ENCODE measurements at regions not wholly inside any gene's neighbourhood (a gene's known extent, or its start where the extent isn't known, plus 50 kb on each side); places are given as distances from the start of the nearest gene placed in this dataset.
"Not testable (repeated sequence)": the region's sequence is repeated elsewhere in the genome, so short reads cannot be mapped to it uniquely, and the experiment has no call there.

- no peak for TF ChIP-seq E2F6 (IDR thresholded peaks at IDR 0.05)
- no peak for TF ChIP-seq YY1 (IDR thresholded peaks at IDR 0.05; ENCODE audit: low read depth, low read length)
- TF ChIP-seq CTBP2 (IDR thresholded peaks at IDR 0.05; ENCODE audit: borderline replicate concordance, insufficient read depth, insufficient read length, low read length), result no peak
- no peak for TF ChIP-seq PHF8 (conservative IDR thresholded peaks at IDR 0.05; ENCODE audit: low read depth, low read length)
- no peak for TF ChIP-seq SP4 (IDR thresholded peaks at IDR 0.05; ENCODE audit: low read length)
Measured at GRCh38 chr11:13152736-13153541, 124.7 kb upstream of the BMAL1 start (continued).

GRCh38 chr11:13154374-13154773 is 123.2 kb upstream of the BMAL1 start:
- FAIRE-seq; H3K23me2 ChIP-seq (ENCODE audit: low read depth, low read length); H3K27me3 ChIP-seq (replicated peaks in 1 of 4; ENCODE audit: control insufficient read depth in 3 of 4, extremely low read depth in 1 of 4, insufficient read depth in 3 of 4, low read length in 3 of 4); H3K18ac ChIP-seq (ENCODE audit: extremely low read depth, low read length); H4K8ac ChIP-seq (ENCODE audit: extremely low read depth, insufficient read depth, low read length); H3K27ac ChIP-seq (ENCODE audit: low read depth, low read length); H2BK20ac ChIP-seq (ENCODE audit: low read length); H3K14ac ChIP-seq (ENCODE audit: insufficient read length); H3K4ac ChIP-seq (replicated peaks; ENCODE audit: insufficient read length, low read depth, low read length); H3K36me3 ChIP-seq (ENCODE audit: control insufficient read depth in 2 of 4, insufficient read depth in 4 of 4, low read length in 3 of 4); H2AFZ ChIP-seq (ENCODE audit: low read length); H3K9ac ChIP-seq (replicated peaks in 1 of 4; ENCODE audit: extremely low read depth in 1 of 4, low read depth in 3 of 4, low read length in 3 of 4); H2BK15ac ChIP-seq (ENCODE audit: low read length); H3K56ac ChIP-seq (replicated peaks; ENCODE audit: insufficient read length, low read depth, low read length); H3K79me1 ChIP-seq (ENCODE audit: low read depth, low read length); H3K4me3 ChIP-seq (ENCODE audit: extremely low read depth in 1 of 4, insufficient read depth in 2 of 4, low read depth in 3 of 4, low read length in 4 of 4); H3K4me2 ChIP-seq (ENCODE audit: insufficient read depth in 1 of 2, low read depth in 2 of 2, low read length in 2 of 2); POLR2A ChIA-PET (ENCODE audit: partially characterized antibody); H2BK12ac ChIP-seq (ENCODE audit: low read depth, low read length); H3K9me3 ChIP-seq (ENCODE audit: insufficient read depth in 2 of 2, low read depth in 1 of 2, low read length in 1 of 2); H2BK5ac ChIP-seq (ENCODE audit: low read depth, low read length); H4K91ac ChIP-seq (replicated peaks; ENCODE audit: insufficient read length, low read length); H2BK120ac ChIP-seq (replicated peaks; ENCODE audit: low read depth, low read length); H4K20me1 ChIP-seq (replicated peaks in 1 of 2; ENCODE audit: control insufficient read depth in 1 of 2, insufficient read depth in 2 of 2, low read length in 2 of 2); H3K79me2 ChIP-seq (ENCODE audit: control insufficient read depth in 1 of 2, insufficient read depth in 2 of 2, low read length in 2 of 2); H4K5ac ChIP-seq (ENCODE audit: insufficient read length, low read depth, low read length); DNase-seq (ENCODE audit: low read depth in 1 of 2, low spot score in 2 of 2); H3K4me1 ChIP-seq (replicated peaks in 1 of 4; ENCODE audit: control insufficient read depth in 3 of 4, insufficient read depth in 4 of 4, low read length in 3 of 4); H2AK5ac ChIP-seq (ENCODE audit: low read depth, low read length); H3K23ac ChIP-seq (ENCODE audit: insufficient read length): not testable (repeated sequence)
- CTCF ChIA-PET (ENCODE audit: partially characterized antibody), result interaction anchor here (1.0 to 11.3 kb wide), 3 partner anchors 9 to 257 kb away, joined by 3 to 158 read pairs (median 3); no protein-coding TSS in a partner anchor
- 87% methylated on average over 1 of the region's 1 CpG; no CpG with 5 or more reads in 1 of the 2 experiments for WGBS, 2 experiments (ENCODE audit: extremely low coverage in 1 of 2, insufficient coverage in 1 of 2, insufficient read length in 1 of 2, insufficient replicate concordance in 2 of 2, low coverage in 1 of 2, low lambda C conversion rate in 2 of 2, missing lambda C conversion rate in 1 of 2)
